ENCODE measurements at regions not wholly inside any gene's neighbourhood (a gene's known extent, or its start where the extent isn't known, plus 50 kb on each side); places are given as distances from the start of the nearest gene placed in this dataset.

DNA sequence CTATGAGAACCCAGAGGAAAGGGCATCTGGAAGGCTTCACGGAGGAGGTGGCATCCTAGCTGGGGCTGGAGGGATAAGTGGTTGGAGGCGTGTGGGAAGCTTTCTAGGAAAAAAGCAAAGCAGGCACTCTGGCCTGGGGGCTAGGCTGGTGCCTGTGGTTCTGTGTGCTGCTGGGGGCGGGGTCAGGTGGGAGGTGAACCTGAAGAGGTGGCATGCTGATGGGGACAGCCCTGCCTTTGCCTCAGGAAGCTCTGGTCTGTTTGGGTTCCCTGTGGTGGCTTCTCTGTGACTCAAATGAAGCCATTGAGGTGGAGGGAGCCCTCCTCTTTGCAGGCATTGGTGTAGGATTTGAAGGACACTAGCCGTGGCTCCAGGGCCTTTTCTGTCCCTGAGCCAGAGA is 221.6 kb upstream of the POU3F1 start:
- TF ChIP-seq, protein P1, sequence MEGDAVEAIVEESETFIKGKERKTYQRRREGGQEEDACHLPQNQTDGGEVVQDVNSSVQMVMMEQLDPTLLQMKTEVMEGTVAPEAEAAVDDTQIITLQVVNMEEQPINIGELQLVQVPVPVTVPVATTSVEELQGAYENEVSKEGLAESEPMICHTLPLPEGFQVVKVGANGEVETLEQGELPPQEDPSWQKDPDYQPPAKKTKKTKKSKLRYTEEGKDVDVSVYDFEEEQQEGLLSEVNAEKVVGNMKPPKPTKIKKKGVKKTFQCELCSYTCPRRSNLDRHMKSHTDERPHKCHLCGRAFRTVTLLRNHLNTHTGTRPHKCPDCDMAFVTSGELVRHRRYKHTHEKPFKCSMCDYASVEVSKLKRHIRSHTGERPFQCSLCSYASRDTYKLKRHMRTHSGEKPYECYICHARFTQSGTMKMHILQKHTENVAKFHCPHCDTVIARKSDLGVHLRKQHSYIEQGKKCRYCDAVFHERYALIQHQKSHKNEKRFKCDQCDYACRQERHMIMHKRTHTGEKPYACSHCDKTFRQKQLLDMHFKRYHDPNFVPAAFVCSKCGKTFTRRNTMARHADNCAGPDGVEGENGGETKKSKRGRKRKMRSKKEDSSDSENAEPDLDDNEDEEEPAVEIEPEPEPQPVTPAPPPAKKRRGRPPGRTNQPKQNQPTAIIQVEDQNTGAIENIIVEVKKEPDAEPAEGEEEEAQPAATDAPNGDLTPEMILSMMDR (conservative IDR thresholded peaks at IDR 0.05 in 1 of 2, IDR thresholded peaks at IDR 0.05 in 1 of 2; ENCODE audit: low read depth in 1 of 2, low read length in 2 of 2) = no peak
- TF ChIP-seq EZH2 (IDR thresholded peaks at IDR 0.05; ENCODE audit: low read length, missing control alignments) = no peak

All from fibroblast of lung (primary cell).